ENCODE measurements at regions not wholly inside any gene's neighbourhood (a gene's known extent, or its start where the extent isn't known, plus 50 kb on each side); places are given as distances from the start of the nearest gene placed in this dataset.
A peak's percentile ranks its signal among the peaks of the same experiment; 100 is the strongest.
"Not testable (repeated sequence)": the region's sequence is repeated elsewhere in the genome, so short reads cannot be mapped to it uniquely, and the experiment has no call there.

GRCh38 chr1:148402152-148403084, 80.7 kb downstream of the PPIAL4G start:
- H3K9me3 ChIP-seq; H3K27me3 ChIP-seq; H3K4me1 ChIP-seq; H3K36me3 ChIP-seq; intact Hi-C loops (cut with DNase I): not testable (repeated sequence)
- TF ChIP-seq POLR2AphosphoS5 (IDR thresholded peaks at IDR 0.05): peak; percentile 54 to 80
- DNase-seq (ENCODE audit: extremely low spot score): peak; percentile 95
- WGBS: 3% methylated on average over 42 of the region's 45 CpGs
- Histone ChIP-seq H3K4me3 (peak overlapping the region; percentile 59 to 71 (median 62)), H3K27ac (replicated peaks in 1 of 4) (peak overlapping the region; percentile 16 to 64 (median 56))

GRCh38 chr1:148397516-148397915, 85.6 kb downstream of the PPIAL4G start:
- H3K36me3 ChIP-seq; H3K4me3 ChIP-seq; intact Hi-C loops (cut with DNase I); DNase-seq (ENCODE audit: extremely low spot score); H3K9me3 ChIP-seq; H3K27ac ChIP-seq (replicated peaks in 1 of 4); H3K4me1 ChIP-seq; H3K27me3 ChIP-seq: not testable (repeated sequence)
- WGBS: 82% methylated on average over 1 of the region's 1 CpG

- WGBS: 91% methylated on average over 2 of the region's 2 CpGs
- H3K4me1 ChIP-seq; intact Hi-C loops (cut with DNase I); H3K36me3 ChIP-seq; H3K9me3 ChIP-seq; H3K27ac ChIP-seq (replicated peaks in 1 of 4); H3K4me3 ChIP-seq; DNase-seq (ENCODE audit: extremely low spot score); H3K27me3 ChIP-seq: not testable (repeated sequence)
Observed at GRCh38 chr1:148392505-148392904, 90.6 kb downstream of the PPIAL4G start.

- H3K9me3 ChIP-seq; H3K4me3 ChIP-seq; H3K4me1 ChIP-seq; H3K27me3 ChIP-seq; H3K36me3 ChIP-seq; H3K27ac ChIP-seq (replicated peaks in 1 of 4); DNase-seq (ENCODE audit: extremely low spot score); intact Hi-C loops (cut with DNase I): not testable (repeated sequence)
- WGBS: 95% methylated on average over 4 of the region's 4 CpGs
Observed at GRCh38 chr1:148391323-148391722, 91.8 kb downstream of the PPIAL4G start.

- Histone ChIP-seq H3K4me1 (peaks cover 0 to 9% (median 7%) of the 10 kb centered on the region in 4 donors), H3K27me3 (no peaks in the 10 kb centered on the region), H3K4me3 (peak overlapping the region; percentile 55 to 68 (median 66)), H3K27ac (replicated peaks in 1 of 4) (peak overlapping the region; percentile 86 to 92 (median 88)), H3K36me3 (no peaks in the 10 kb centered on the region), H3K9me3 (no peaks in the 10 kb centered on the region)
- intact Hi-C loops (cut with DNase I): no loop called here
- no peak for DNase-seq (ENCODE audit: extremely low spot score)
- TF ChIP-seq EP300 (IDR thresholded peaks at IDR 0.05) (no peak), POLR2A (IDR thresholded peaks at IDR 0.05; ENCODE audit: low read depth) (no peak), POLR2AphosphoS5 (IDR thresholded peaks at IDR 0.05) (no peak), CTCF (IDR thresholded peaks at IDR 0.05) (no peak)
- WGBS: 29% methylated on average over 6 of the region's 6 CpGs
Observed at GRCh38 chr1:148389027-148389339, 94.1 kb downstream of the PPIAL4G start.

GRCh38 chr1:148388260-148389026, 94.7 kb downstream of the PPIAL4G start:
- peaks cover 0 to 9% (median 7%) of the 10 kb centered on the region in 4 donors for H3K4me1 ChIP-seq

GRCh38 chr1:148387949-148388259, 95.2 kb downstream of the PPIAL4G start:
- H3K36me3 ChIP-seq; H3K4me1 ChIP-seq; DNase-seq (ENCODE audit: extremely low spot score); H3K27me3 ChIP-seq; intact Hi-C loops (cut with DNase I); H3K9me3 ChIP-seq: not testable (repeated sequence)
- Histone ChIP-seq H3K27ac (replicated peaks in 1 of 4) (peak overlapping the region; percentile 86 to 92 (median 88)), H3K4me3 (peak overlapping the region; percentile 55 to 68 (median 66))
- WGBS: 64% methylated on average over 9 of the region's 9 CpGs

More at GRCh38 chr1:148388260-148389026, 94.7 kb downstream of the PPIAL4G start:
- 8% methylated on average over 29 of the region's 40 CpGs for WGBS
- no peaks in the 10 kb centered on the region for H3K27me3 ChIP-seq
- peak; percentile 97 for DNase-seq (ENCODE audit: extremely low spot score)
- intact Hi-C loops (cut with DNase I): no loop called here
- TF ChIP-seq POLR2AphosphoS5 (IDR thresholded peaks at IDR 0.05) (peak; percentile 85 to 92), EP300 (IDR thresholded peaks at IDR 0.05) (no peak), POLR2A (IDR thresholded peaks at IDR 0.05; ENCODE audit: low read depth) (peak; percentile 13), CTCF (IDR thresholded peaks at IDR 0.05) (no peak)
- peak overlapping the region; percentile 55 to 68 (median 66) for H3K4me3 ChIP-seq
- H3K27ac ChIP-seq (replicated peaks in 1 of 4): peak overlapping the region; percentile 86 to 92 (median 88)
- H3K9me3 ChIP-seq: no peaks in the 10 kb centered on the region
- H3K36me3 ChIP-seq: no peaks in the 10 kb centered on the region

GRCh38 chr1:148387122-148387948, 95.8 kb downstream of the PPIAL4G start:
- 84% methylated on average over 18 of the region's 18 CpGs for WGBS
- H3K4me3 ChIP-seq; H3K4me1 ChIP-seq; H3K36me3 ChIP-seq; intact Hi-C loops (cut with DNase I); DNase-seq (ENCODE audit: extremely low spot score); H3K9me3 ChIP-seq; H3K27me3 ChIP-seq: not testable (repeated sequence)
- H3K27ac ChIP-seq (replicated peaks in 1 of 4): peak overlapping the region in 3 of 4 donors; percentile 86 to 92 (median 88)

Data from esophagus muscularis mucosa (tissue), 4 donors.